ENCODE measurements at regions not wholly inside any gene's neighbourhood (a gene's known extent, or its start where the extent isn't known, plus 50 kb on each side); places are given as distances from the start of the nearest gene placed in this dataset.
"Not testable (repeated sequence)": the region's sequence is repeated elsewhere in the genome, so short reads cannot be mapped to it uniquely, and the experiment has no call there.

GRCh38 chr17:31677036-31677435, 182.0 kb downstream of the COPRS start:
- TF ChIP-seq CTCF (IDR thresholded peaks at IDR 0.05) = no peak
- no peaks in the 10 kb centered on the region for H3K36me3 ChIP-seq (ENCODE audit: low read depth)
- H3K4me3 ChIP-seq = no peak overlapping the region
- intact Hi-C loops (cut with DNase I, micrococcal nuclease) = no loop called here
- H3K4me1 ChIP-seq (ENCODE audit: low read depth) = no peaks in the 10 kb centered on the region
- H3K9me3 ChIP-seq = no peaks in the 10 kb centered on the region
- no peak for DNase-seq
- no peak for ATAC-seq

- H3K4me3 ChIP-seq; intact Hi-C loops (cut with DNase I, micrococcal nuclease); ATAC-seq; H3K36me3 ChIP-seq (ENCODE audit: low read depth); DNase-seq; H3K9me3 ChIP-seq; H3K4me1 ChIP-seq (ENCODE audit: low read depth): not testable (repeated sequence)
These were observed 183.7 kb downstream of the COPRS start for GRCh38 chr17:31675392-31675791.

GRCh38 chr17:31674717-31675349, 184.2 kb downstream of the COPRS start:
- no peaks in the 10 kb centered on the region for H3K36me3 ChIP-seq (ENCODE audit: low read depth)
- ATAC-seq (no peak), DNase-seq (no peak)
- no peak overlapping the region for H3K4me3 ChIP-seq
- H3K9me3 ChIP-seq = no peaks in the 10 kb centered on the region
- H3K4me1 ChIP-seq (ENCODE audit: low read depth) = no peaks in the 10 kb centered on the region
- TF ChIP-seq CTCF (IDR thresholded peaks at IDR 0.05) = no peak
- intact Hi-C loops (cut with DNase I, micrococcal nuclease) = no loop called here

- no peak for DNase-seq
- no peak for ATAC-seq
- no peak for TF ChIP-seq CTCF (IDR thresholded peaks at IDR 0.05)
- intact Hi-C loops (cut with DNase I, micrococcal nuclease) = no loop called here
- Histone ChIP-seq H3K9me3 (no peaks in the 10 kb centered on the region), H3K4me1 (ENCODE audit: low read depth) (no peaks in the 10 kb centered on the region), H3K36me3 (ENCODE audit: low read depth) (no peaks in the 10 kb centered on the region), H3K4me3 (no peak overlapping the region)
These were observed 184.7 kb downstream of the COPRS start for GRCh38 chr17:31674305-31674704.

- Histone ChIP-seq H3K4me3 (no peak overlapping the region), H3K4me1 (ENCODE audit: low read depth) (no peaks in the 10 kb centered on the region), H3K9me3 (no peaks in the 10 kb centered on the region), H3K36me3 (ENCODE audit: low read depth) (no peaks in the 10 kb centered on the region)
- ATAC-seq (no peak), DNase-seq (no peak)
- intact Hi-C loops (cut with DNase I, micrococcal nuclease) = no loop called here
- TF ChIP-seq CTCF (IDR thresholded peaks at IDR 0.05) = no peak
These were observed 186.0 kb downstream of the COPRS start for GRCh38 chr17:31673076-31673475.

GRCh38 chr17:31672161-31672819, 186.8 kb downstream of the COPRS start:
- H3K4me3 ChIP-seq = no peak overlapping the region
- no peaks in the 10 kb centered on the region for H3K9me3 ChIP-seq
- DNase-seq = no peak
- no peak for TF ChIP-seq CTCF (IDR thresholded peaks at IDR 0.05)
- H3K36me3 ChIP-seq (ENCODE audit: low read depth) = no peaks in the 10 kb centered on the region
- intact Hi-C loops (cut with DNase I, micrococcal nuclease) = no loop called here
- ATAC-seq = no peak
- H3K4me1 ChIP-seq (ENCODE audit: low read depth) = no peaks in the 10 kb centered on the region

Data from mucosa of descending colon (tissue), 3 donors.